Left lung (tissue), 4 donors: ENCODE measurements at regions not wholly inside any gene's neighbourhood (a gene's known extent, or its start where the extent isn't known, plus 50 kb on each side); places are given as distances from the start of the nearest gene placed in this dataset.

ENCODE experiments used
- ATAC-seq: fragments of 200-7000 bp; cut with Tn5 transposase; one replicate; pipeline ENCODE4 v1.9.1; 2020; ENCODE audit warnings: moderate library complexity
- DNase-seq, 4 donors: peaks; one replicate each; pipeline ENCODE4 v3.0.0-alpha.2; 2013 to 2020
- H3K27ac ChIP-seq, 2 donors: fragments of 200-600 bp; sonication (generic) in 1 of 2; one replicate each; pipeline versions ENCODE4 v1.5.0 to v1.8.0; 2020 to 2021
- H3K27me3 ChIP-seq, 2 donors: fragments of 200-600 bp; sonication (generic) in 1 of 2; one replicate each; pipeline versions ENCODE4 v1.5.0 to v1.8.0; 2020 to 2021
- H3K36me3 ChIP-seq, 2 donors: fragments of 200-600 bp; sonication (generic) in 1 of 2; one replicate each; pipeline versions ENCODE4 v1.5.0 to v1.8.0; 2020 to 2021
- H3K4me1 ChIP-seq, 2 donors: fragments of 200-600 bp; one replicate each; pipeline ENCODE4 v1.8.0; 2021
- H3K4me3 ChIP-seq, 2 donors: fragments of 200-600 bp; sonication (generic) in 1 of 2; one replicate each; pipeline versions ENCODE4 v1.5.0 to v1.8.0; 2020 to 2021; ENCODE audit warnings: mild to moderate bottlenecking in 1 of 2
- H3K9me3 ChIP-seq, 2 donors: fragments of 200-600 bp; sonication (generic) in 1 of 2; one replicate each; pipeline versions ENCODE4 v1.5.0 to v1.8.0; 2020 to 2021
- intact Hi-C, 2 donors: fragments of 100-400 bp; cut with DNase I; formaldehyde crosslinking; loops; one replicate each; pipeline versions ENCODE4 v1.11.2 to v1.14.2; 2022
- TF ChIP-seq, protein P1 (sequence below), 2 donors: fragments of 200-600 bp; sonication (generic) in 1 of 2; IDR thresholded peaks; one replicate each; pipeline versions ENCODE4 v1.5.0 to v1.8.0; 2021; ENCODE audit warnings: antibody characterized with exemption in 2 of 2
- donor health status: DM: no; HTN: yes; CAD: no.
- donor health status: DM: no; HTN: no; CAD: no.

GRCh38 chr6:168192195-168192900, 113.3 kb upstream of the FRMD1 start:
- Histone ChIP-seq H3K4me3 (no peak overlapping the region), H3K4me1 (no peaks in the 10 kb centered on the region), H3K27ac (no peak overlapping the region), H3K9me3 (no peaks in the 10 kb centered on the region), H3K27me3 (peaks cover 0 to 20% of the 10 kb centered on the region in 2 donors), H3K36me3 (no peaks in the 10 kb centered on the region)
- intact Hi-C loops: no loop called here
- ATAC-seq (no peak), DNase-seq (no peak)
- TF ChIP-seq, protein P1, sequence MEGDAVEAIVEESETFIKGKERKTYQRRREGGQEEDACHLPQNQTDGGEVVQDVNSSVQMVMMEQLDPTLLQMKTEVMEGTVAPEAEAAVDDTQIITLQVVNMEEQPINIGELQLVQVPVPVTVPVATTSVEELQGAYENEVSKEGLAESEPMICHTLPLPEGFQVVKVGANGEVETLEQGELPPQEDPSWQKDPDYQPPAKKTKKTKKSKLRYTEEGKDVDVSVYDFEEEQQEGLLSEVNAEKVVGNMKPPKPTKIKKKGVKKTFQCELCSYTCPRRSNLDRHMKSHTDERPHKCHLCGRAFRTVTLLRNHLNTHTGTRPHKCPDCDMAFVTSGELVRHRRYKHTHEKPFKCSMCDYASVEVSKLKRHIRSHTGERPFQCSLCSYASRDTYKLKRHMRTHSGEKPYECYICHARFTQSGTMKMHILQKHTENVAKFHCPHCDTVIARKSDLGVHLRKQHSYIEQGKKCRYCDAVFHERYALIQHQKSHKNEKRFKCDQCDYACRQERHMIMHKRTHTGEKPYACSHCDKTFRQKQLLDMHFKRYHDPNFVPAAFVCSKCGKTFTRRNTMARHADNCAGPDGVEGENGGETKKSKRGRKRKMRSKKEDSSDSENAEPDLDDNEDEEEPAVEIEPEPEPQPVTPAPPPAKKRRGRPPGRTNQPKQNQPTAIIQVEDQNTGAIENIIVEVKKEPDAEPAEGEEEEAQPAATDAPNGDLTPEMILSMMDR (IDR thresholded peaks at IDR 0.05): no peak

GRCh38 chr6:168190646-168191443, 111.8 kb upstream of the FRMD1 start:
- Histone ChIP-seq H3K4me1 (no peaks in the 10 kb centered on the region), H3K27me3 (peaks cover 0 to 20% of the 10 kb centered on the region in 2 donors), H3K4me3 (no peak overlapping the region), H3K27ac (no peak overlapping the region), H3K36me3 (no peaks in the 10 kb centered on the region), H3K9me3 (no peaks in the 10 kb centered on the region)
- TF ChIP-seq, protein P1 (IDR thresholded peaks at IDR 0.05): no peak
- no peak for DNase-seq
- no peak for ATAC-seq
- intact Hi-C loops: no loop called here

DNA sequence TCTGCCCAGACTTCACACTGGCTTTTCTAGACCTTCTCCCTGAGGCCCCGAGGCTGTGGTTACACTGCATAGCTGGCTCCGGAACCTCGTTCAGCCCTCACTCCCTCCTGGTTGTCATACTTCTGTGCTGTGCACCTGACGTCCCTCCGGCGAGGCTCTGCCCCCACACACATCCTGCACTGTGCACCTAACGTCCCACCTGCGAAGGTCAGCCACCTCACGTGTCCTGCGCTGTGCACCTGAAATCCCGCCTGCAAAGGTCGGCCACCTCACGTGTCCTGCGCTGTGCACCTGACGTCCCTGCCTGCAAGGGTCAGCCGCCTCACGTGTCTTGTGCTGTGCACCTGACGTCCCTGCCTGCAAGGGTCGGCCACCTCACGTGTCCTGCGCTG, 111.0 kb upstream of the FRMD1 start:
- DNase-seq (no peak), ATAC-seq (no peak)
- Histone ChIP-seq H3K9me3 (no peaks in the 10 kb centered on the region), H3K27me3 (peaks cover 0 to 20% of the 10 kb centered on the region in 2 donors), H3K27ac (no peak overlapping the region), H3K36me3 (no peaks in the 10 kb centered on the region), H3K4me3 (no peak overlapping the region), H3K4me1 (no peaks in the 10 kb centered on the region)
- TF ChIP-seq, protein P1 (IDR thresholded peaks at IDR 0.05): no peak
- intact Hi-C loops: no loop called here

DNA sequence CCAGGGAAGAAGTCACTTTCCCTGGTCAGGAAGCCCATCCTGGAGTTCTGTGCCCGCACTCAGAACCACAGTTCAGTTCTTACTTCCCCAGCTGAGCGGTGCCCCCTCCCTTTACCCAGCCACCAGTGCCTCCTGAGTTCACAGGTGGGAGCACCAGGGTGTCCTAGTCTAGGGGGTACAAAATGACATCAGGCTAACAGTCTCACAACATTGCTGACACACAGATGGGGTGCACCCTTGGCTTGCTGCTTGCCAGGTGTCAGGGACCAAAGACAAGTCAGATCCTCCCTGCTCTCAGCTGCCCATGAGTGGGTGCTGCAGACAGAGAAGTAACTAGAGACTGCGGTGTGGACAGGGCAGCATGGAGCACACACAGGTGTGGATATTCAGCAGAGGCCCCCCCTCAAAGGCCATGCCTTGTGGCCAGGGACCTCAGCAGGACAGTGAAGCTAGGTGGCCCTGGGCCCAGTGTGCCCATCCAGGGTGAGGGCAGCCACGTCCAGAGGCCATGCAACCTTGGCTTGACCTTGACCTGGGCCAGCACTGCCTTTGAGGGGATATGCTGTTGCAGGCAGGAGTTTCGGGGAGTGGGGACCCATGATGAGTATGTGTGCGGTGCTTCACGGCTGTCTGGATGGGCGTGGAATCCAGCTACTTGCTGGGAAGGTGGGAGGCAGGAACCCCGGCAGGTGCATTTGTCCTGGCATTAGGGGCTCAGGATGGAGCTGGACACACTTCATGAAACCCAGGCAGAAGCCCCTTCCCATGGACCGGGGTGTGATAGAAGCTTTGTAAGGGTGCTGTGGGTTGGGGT, 110.4 kb upstream of the FRMD1 start:
- ATAC-seq (no peak), DNase-seq (no peak)
- H3K4me1 ChIP-seq: no peaks in the 10 kb centered on the region
- intact Hi-C loops: no loop called here
- H3K4me3 ChIP-seq: no peak overlapping the region
- TF ChIP-seq, protein P1 (IDR thresholded peaks at IDR 0.05): no peak
- H3K36me3 ChIP-seq: no peaks in the 10 kb centered on the region
- H3K27ac ChIP-seq: no peak overlapping the region
- no peaks in the 10 kb centered on the region for H3K9me3 ChIP-seq
- peaks cover 0 to 16% of the 10 kb centered on the region in 2 donors for H3K27me3 ChIP-seq
